NCI-H82 treated with DMSO at 0.1 percent for 48 hours (cell line): ENCODE measurements at regions not wholly inside any gene's neighbourhood (a gene's known extent, or its start where the extent isn't known, plus 50 kb on each side); places are given as distances from the start of the nearest gene placed in this dataset.

ENCODE experiments used
- DNase-seq: peaks from one replicate; lab custom pipeline; 2025; ENCODE audit not compliant: unreplicated experiment; lab: John Stamatoyannopoulos, UW

DNA sequence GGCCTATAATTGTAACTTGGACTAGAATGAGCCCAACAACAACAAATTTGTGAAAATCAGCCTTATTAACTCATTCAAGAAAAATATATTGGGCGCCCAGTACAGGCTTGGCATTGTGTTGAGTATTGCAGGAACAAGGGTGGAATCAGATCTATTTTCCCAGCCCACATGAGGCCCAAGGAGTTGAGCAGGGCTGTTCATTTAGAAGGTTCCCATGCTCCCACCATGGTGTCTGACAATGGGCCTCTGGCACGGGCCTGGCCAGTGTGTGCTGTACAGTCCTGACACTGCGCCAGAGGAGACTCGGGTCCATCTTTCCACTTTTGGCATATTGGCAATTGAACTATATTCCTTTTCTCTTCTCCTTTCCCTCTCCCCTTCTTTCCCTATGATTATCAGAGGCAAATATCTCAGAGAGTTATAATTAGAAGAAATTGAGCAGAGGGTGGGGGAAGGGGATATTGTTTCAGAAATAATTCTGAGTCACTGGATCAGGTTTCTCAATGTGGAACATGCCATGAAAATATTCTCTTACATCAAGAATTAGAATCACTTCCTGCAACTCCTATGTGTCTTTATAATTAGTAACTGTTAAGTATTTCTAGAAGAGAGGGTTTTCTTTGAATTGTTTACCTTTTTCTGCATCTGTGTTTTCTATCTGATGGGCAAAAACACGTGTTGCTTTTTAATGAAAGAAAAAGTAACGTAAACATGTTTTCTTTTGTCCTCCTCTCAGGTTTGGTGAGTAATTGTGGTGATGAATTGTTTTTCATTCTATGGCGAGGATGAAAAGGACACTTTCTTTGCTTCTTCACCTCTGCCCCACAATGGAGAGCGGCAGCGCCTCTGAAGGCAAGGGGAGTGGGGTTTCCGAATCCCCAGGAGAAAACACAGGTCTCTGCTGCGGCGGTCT is 209.4 kb downstream of the FOXA2 start:
- no peak for DNase-seq

DNA sequence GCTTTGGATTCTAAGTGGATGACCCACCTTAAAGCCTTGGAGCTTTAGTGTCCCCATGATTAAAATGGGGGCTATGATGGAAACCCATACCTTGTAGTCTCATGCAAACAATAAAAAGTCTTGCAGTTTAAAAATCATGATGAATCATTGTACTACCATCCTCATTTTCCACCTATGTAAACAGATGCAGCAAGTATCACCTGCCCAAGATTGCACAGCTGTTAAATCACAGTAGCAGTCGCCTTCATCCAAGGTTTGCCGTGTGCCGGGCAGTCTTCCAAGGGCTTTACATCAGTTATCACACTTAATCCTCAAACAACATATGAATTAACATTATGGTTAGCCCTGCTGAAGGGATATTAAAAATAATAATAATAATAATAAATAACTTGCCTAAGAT is 210.3 kb downstream of the FOXA2 start:
- DNase-seq = no peak

DNA sequence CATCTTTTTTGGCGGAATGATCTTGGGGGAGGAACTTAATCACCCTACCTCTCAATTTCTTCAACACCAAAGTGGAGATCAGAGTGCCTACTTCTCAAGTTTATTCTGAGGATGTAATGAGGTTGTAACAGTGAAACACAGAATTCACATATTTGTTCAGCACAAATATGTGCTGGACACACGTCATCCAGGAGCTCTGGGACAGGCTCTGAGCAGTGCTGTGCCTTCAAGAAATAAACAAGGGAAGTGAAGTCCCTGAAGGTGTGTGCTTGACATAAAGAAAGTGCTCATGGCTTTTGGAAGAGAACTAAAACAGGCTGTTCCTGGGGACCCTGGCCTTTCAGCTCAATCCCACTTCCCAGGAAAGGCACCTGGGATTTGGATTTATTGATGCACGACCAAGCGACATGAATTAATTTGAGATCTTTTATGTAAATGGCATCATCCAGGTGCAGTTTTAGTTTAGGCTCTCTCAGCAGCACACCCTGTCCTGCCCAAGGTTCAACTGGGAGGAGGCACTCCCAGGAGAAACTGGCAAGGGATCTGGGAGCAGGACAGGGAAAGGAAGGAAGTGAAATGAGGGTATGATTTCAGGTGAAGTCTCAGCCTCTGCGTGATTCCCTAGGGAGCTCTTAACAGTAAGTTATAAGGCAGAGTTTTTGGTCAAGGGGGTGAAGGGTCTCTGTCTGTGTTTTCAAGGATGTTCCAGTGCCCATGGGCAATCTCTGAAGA is 211.0 kb downstream of the FOXA2 start:
- no peak for DNase-seq

DNA sequence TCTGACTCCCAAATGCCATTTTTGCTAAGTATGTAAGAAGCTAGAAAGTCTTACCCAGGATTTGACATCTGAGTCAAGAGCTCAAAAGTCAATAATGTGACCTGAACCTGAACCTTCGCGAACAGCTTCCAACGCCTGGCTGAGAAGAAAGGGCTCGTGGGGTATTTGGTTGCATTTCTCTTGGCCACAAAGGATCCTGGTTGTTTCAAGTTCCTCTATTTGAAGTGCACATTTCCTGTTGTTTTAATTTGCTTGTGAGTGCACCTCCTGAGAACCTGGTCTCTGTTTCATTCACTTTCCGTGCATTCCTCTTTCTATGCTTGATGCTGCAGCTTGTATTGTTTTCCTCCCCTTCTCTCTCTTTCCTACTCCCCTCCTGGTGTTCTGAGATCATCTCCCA is 212.5 kb downstream of the FOXA2 start:
- no peak for DNase-seq

DNA sequence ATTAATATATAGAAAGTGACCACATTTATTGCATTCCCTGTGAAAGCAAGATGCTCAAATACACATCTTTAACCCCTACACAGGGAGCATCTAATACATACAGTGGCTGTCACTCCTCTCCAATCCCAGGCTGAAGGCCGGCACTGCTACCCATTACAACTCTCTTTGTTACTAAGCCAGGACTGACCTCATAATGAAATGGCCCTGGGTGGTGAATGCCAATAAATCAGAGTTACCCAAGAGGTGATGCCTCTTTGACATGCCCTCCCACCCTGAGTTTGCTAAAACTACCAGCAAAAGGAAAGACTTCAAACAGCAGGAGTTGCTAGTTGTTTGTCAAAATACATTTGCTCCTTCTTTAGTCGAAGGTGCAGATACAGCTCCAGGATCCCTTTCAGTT is 214.2 kb downstream of the FOXA2 start:
- DNase-seq = no peak

DNA sequence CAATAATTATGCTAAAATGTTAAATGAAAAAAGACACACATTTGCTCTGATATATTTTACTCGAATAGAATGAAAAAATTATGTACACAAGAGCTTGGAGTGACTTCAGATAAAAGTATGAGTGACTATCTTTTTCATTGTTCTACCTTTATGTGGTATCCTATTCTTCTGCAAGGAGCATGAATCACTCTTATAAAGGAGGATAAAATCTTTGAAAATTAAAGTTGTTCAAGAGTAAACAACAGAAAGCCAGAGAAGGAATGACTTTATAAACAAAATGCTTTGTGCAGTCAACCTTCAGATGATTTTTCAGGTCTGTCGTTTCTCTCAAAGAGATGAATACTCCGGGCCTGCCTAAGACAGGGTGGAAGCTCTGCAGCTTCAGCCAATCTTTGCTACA is 215.3 kb downstream of the FOXA2 start:
- DNase-seq = no peak

DNA sequence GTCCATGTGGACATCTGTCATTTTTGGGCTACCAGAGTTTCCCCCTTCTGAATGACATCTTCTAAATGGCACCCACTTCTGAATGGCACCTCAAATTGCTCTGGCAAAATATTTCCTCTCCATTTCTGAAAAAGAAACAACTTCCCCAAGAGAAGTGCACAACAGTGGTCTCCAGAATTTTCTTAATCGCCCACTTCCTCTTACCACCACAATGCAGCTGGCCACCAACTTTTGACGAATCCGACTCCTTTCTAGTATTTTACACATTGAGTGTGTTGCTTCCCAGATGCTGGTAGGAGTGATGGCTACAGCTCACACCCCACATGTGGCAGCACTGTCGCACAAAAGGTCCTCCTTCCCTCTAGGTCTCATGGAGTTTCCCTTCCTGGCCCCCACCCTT is 216.1 kb downstream of the FOXA2 start:
- no peak for DNase-seq

DNA sequence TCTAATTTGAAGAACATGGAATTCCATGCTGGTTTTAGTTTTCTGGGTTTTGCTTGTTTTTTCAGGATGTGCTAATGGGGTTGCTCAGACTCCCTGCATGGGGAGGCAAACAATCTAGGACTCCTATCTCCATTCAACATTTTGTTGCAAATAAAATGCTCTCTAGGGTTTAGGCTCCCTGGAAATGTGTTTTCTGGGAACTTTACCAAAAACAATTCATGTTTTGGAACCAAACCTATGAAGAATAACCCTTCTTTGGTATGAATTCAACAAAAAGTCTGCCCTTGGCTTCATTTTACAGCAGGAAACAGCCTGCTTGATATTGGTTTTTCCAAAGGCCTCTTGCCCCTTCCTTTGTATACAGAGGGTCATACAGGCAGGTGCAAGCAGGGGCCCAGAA is 217.7 kb downstream of the FOXA2 start:
- no peak for DNase-seq

DNA sequence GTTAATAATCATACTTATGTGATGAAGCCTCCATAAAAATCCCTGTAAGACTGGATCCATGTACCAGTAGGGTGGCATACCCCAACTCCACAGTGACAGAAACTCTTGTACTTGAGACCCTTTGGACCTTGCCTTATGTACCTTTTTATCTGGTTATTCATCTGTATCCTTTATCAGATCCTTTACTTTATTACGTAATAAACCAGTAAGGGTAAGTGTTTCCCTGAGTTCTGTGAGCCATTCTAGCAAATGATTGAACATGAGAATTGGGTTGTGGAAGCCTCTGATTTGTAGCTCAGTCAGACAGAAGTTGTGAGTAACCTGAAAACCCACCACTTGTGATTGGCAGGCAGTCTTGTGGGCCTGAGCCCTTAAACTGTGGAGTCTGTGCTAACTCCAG is 229.7 kb downstream of the FOXA2 start:
- DNase-seq = no peak

DNA sequence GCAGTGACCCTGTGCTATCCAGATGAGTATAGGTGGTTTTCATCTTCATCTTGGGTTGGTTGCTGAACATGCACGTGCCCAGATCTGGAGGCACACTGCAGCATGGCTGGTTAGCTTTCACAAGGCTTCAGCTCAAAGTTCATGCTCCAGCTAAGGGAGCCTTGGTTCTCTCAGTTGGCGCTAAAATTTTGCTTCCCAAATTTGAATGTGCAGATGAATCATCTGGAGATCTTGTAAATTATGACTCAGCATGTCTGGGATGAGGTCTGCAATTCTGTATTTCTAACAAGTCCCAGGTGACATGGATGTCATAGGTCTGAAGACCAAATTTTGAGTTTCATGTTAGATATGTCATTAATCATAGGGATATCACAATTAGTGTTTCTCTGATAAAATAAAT is 230.8 kb downstream of the FOXA2 start:
- DNase-seq = no peak

DNA sequence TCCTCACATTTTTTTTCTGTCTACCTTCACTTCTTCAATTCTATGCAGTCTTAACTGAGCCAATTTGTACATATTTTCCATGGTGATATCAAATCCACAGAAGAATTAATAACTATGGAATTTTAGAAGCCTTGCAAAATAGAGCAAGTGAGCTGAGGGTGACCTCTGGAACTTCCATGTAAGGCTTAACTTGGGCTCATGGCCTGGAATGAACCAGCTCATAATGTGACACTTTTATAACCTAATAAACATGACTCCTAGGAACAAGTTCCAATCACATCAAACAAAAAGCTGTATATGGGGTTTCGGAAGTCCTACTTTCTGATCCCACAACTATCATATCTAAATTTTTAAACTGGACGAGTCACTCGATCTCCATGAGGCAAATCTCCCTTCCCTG is 232.4 kb downstream of the FOXA2 start:
- DNase-seq = no peak

DNA sequence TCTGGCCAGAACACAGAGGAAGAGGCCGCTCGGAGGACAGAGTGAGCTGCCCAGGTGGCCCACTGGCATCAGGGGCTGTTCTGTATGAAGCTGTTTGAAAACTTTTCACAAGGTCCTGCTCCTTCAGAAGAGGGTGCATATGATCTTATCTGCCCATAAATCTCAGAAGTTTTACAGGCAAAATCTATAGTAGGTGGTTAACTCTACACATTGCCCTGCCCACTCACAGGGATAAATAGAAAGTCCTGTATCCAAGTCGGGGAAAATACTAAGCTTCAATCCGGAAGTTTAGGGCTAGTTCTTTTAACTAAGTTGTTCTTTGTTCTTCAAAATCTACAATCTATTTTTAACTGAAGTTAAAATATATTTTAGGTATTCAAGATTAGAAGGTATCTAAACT is 233.7 kb downstream of the FOXA2 start:
- DNase-seq = no peak

DNA sequence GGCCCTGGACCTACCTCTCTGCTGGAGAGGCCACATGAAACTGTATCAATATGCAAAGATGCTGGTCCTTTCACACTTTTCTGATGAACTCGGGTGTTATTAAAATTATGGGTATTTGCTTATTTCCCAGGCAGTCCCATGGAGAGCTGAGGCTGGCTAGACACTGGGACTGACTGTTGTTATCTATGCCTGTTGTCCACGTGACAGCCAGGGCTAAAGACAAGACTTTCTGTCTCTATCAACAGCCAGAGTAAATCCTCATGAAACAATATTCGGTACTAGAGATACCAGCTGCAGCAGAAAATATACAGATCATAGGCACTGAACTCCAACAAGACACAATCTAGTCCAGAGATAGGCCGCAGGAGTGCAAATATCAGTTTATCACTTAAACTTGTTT is 236.4 kb downstream of the FOXA2 start:
- DNase-seq = no peak

DNA sequence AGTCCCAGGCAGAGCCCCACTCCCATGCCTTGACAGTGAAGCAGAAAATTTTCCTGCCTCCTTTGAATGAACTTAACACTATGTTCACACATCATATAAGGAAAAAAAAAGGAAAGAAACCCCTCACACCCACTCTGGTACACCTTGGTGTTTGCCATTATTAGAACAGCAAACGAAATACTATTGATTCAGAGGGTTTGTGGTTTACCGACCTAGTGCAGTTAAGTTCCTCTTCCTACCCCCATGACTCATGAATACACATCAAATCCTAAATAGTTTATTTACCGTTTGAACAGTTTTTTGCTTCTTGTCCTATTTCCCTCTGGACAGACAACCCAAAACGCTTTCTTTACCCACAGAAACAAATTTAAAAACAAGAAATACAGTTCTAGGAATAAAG is 237.7 kb downstream of the FOXA2 start:
- DNase-seq = no peak

DNA sequence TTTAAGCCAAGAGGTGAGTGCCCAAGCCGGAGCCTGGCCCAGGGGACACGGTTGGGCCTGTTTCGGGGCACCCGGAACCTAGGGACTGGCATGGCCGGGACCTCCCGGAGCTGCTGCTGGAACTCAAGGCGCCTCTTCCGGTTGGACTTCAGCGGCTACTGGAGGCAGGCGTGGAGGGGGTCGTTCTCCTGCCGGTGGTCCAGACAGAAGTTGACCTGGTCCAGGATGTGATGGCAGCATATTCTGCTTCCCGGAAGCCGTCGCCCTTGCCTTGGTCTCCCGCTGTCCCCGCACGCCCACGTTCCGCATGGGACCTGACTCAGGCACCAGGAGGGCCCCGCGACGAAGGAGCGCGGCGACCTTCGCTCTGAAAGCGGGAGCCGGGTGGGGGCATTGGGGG is 240.8 kb downstream of the FOXA2 start:
- no peak for DNase-seq

DNA sequence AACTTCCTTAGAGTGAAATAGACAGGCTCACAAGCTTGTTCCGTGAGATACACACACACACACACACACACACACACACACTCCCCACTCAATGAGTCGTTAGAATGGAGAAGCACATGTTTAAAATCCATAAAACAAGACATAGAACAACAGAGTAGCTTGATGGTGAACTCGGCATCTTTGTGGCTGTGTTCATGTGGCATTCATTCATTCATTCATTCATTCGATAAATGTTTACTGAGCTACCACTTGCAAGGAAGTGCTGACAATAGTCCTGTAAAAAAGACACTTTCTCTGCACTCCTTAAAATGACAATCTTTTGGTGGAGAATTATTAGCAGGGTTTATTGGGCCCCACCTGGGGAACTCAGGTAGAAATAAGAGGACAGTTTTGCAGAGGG is 242.0 kb downstream of the FOXA2 start:
- no peak for DNase-seq

DNA sequence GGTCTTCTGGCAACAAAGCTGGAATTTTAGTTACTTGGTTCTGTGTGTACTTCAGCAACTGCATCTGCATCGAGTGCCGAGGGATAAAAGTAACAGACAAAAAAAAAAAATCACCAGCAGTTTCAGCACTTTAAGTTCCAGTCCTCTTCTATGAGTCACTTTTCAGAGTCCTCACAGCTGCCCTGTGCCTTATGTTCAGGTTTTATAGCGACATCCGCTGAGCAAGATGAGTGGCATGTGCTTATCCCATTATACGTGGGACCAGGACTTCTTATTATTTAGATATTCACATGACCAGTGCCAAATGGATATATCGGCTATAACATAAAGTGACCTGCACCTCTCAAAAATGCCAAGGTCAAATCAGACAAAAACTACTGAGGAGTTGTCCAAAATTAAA is 242.9 kb downstream of the FOXA2 start:
- DNase-seq = no peak

DNA sequence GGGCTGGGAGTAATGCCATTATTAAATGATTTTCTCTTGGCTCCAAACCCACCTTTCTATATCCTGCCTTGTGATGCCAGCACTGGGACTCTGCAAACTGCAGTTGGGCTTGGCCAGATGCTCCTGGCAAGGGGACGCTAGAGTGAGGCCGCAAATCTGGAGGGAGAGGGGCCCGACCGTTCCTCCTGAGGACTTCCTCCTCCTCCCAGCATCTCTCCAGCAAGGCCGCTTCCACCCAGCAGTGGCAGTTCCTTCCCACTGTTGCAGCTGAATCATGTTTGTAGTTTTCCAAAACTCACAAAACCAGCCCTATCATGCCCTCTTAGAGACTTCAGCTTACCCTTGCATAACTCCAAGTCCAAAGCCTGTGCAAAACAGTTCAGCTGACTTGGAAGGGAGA is 244.4 kb downstream of the FOXA2 start:
- no peak for DNase-seq

DNA sequence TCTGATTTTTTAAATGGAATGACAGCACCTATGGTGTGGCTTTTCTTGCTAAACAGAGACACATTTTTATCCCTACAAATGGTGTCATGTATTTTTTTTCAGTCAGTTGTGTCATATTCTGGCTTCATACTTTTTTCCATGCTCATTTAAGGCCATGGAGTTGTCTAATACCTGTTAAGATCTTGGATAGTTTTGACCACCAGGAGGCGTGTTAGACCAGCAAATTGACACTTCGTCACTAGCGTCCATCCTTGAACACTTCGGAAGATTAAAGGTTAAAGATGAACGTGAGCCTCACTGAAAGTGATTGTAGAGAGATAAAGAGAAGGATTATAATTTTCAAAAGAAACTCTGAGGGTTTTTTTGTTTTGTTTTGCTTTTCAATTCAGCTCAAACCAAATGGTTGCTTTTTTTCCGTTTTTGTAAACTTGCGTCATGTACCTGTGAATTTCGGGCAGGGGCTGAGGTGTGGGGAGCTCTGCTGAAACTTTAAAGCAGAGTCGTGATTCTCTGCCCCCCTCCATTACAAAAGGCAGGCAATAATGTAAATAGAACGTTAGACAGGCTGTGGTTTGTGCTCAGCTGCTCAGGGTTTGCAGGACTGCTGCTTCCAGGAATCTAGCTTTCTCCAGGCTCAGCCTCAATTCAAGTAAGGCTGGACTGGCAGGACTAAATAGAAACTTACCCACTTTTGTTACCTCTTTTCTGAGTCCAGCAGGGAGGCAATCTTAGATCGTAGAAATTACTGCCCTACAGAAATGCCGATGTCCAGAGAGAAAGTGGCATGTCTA is 245.1 kb downstream of the FOXA2 start:
- DNase-seq = peak; percentile 42

DNA sequence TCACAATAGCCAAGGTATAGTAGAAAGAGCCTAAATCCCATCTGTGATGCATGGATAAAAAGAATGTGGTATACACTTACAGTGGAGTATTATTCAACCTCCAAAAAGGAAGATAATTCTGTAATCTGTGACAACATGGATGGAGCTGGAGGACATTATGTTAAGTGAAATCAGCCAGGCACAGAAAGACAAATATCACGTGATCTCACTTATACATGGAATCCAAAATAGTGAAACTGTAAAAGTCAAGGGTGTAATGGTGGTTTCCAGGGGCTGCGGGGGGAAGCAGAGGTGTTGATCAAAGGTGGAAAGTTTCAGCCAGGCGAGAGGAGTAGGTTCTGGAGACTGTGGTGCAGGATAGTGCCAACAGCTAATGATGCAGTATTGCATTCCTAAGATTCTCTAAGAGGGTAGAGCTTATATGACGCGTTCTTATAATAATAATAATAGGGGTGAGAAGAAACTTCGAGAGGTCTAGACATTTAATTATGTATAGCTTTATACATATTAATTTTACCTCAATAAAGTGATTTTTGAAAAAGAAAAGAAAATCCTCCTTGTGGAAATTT is 246.1 kb downstream of the FOXA2 start:
- no peak for DNase-seq

DNA sequence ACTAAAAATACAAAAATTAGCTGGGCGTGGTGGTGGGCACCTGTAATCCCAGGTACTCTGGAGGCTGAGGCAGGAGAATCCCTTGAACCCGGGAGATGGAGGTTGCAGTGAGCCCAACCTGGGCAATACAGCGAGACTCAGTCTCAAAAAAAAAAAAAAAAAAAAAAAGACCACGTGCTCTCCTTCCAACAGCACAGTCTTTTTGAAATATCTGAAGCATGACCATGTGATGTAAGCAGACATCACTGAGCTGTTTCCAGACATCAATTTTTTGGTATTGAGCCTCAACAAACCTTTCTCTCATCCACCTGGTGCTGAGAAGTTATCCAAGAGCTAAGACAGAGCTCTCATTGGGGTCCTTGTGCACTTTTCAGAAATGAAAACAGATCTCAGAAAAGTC is 249.2 kb downstream of the FOXA2 start:
- no peak for DNase-seq
